SU-DHL-6 (cell line): ENCODE measurements at regions not wholly inside any gene's neighbourhood (a gene's known extent, or its start where the extent isn't known, plus 50 kb on each side); places are given as distances from the start of the nearest gene placed in this dataset.

Source experiments
- H2AFZ ChIP-seq: fragments of 200-600 bp; sonication (generic); 2 replicates; pipeline ENCODE4 v1.6.1; 2014; ENCODE audit warnings: low read depth, mild to moderate bottlenecking, moderate library complexity, mixed read lengths, antibody characterized with exemption, low read length; ENCODE audit not compliant: severe bottlenecking
- H3F3A ChIP-seq: fragments of 200-600 bp; shearing (Covaris generic); 2 replicates; pipeline ENCODE4 v1.6.0; 2016; ENCODE audit warnings: antibody characterized with exemption, mild to moderate bottlenecking; ENCODE audit not compliant: insufficient read depth
- H3K27ac ChIP-seq: fragments of 200-600 bp; sonication (generic); 2 replicates; pipeline ENCODE4 v1.5.1; 2016; ENCODE audit warnings: low read depth, mild to moderate bottlenecking, low read length, moderate library complexity, mixed read lengths
- H3K27me3 ChIP-seq: fragments of 200-600 bp; sonication (generic), shearing (Covaris generic); 2 replicates; pipeline ENCODE4 v1.6.0; 2014; ENCODE audit warnings: mild to moderate bottlenecking, low read length
- H3K36me3 ChIP-seq: fragments of 200-600 bp; sonication (generic); 2 replicates; pipeline ENCODE4 v1.6.1; 2014; ENCODE audit warnings: mild to moderate bottlenecking, low read length, mixed read lengths
- H3K4me2 ChIP-seq: fragments of 300-600, 200-600 bp; shearing (Covaris generic), sonication (generic); 2 replicates; pipeline ENCODE4 v1.6.0; 2014; ENCODE audit warnings: low read length, low read depth, mild to moderate bottlenecking; ENCODE audit not compliant: poor library complexity, severe bottlenecking
- H3K4me3 ChIP-seq: fragments of 200-600 bp; sonication (generic); 2 replicates; pipeline ENCODE4 v1.5.1; 2014; ENCODE audit warnings: antibody characterized with exemption, low read length, mild to moderate bottlenecking, mixed read lengths; ENCODE audit not compliant: insufficient read depth, poor library complexity, severe bottlenecking
- H3K79me2 ChIP-seq: fragments of 200-600 bp; sonication (generic); 2 replicates; pipeline ENCODE4 v1.6.1; 2014; ENCODE audit warnings: mild to moderate bottlenecking, low read length, moderate library complexity; ENCODE audit not compliant: insufficient read depth
- H3K9ac ChIP-seq: fragments of 200-600 bp; sonication (generic); 2 replicates; pipeline ENCODE4 v1.7.0; 2014; ENCODE audit warnings: mild to moderate bottlenecking, low read length
- H3K9me2 ChIP-seq: fragments of 200-600 bp; sonication (generic); replicated peaks from 2 replicates; pipeline ENCODE4 v1.6.1; 2014; ENCODE audit warnings: low read length; ENCODE audit not compliant: insufficient read depth
- H3K9me3 ChIP-seq: fragments of 200-600 bp; sonication (generic); 2 replicates; pipeline ENCODE4 v1.6.1; 2014; ENCODE audit warnings: low read length, mixed read lengths; ENCODE audit not compliant: insufficient read depth
- H4K20me1 ChIP-seq: fragments of 200-600 bp; sonication (generic); 2 replicates; pipeline ENCODE4 v1.6.1; 2014; ENCODE audit warnings: low read depth, mild to moderate bottlenecking, antibody characterized with exemption, low read length, moderate library complexity, mixed read lengths
- CTCF ChIP-seq: fragments of 200-600 bp; sonication (generic); IDR thresholded peaks from one replicate; pipeline ENCODE4 v1.5.1; 2017; ENCODE audit warnings: antibody characterized with exemption, mild to moderate bottlenecking, low read length, moderate library complexity; ENCODE audit not compliant: insufficient read depth, poor library complexity, severe bottlenecking
- EZH2phosphoT487 ChIP-seq: fragments of 200-600 bp; sonication (generic), shearing (Covaris generic); conservative IDR thresholded peaks from 2 replicates; pipeline ENCODE4 v1.6.1; 2018; ENCODE audit warnings: mild to moderate bottlenecking, antibody characterized with exemption, low read length, moderate library complexity, mixed read lengths

- TF ChIP-seq EZH2phosphoT487, result no peak
- no peak for TF ChIP-seq CTCF
- Histone ChIP-seq H3K9me2 (no peaks in the 10 kb centered on the region), H3K27ac (no peak overlapping the region), H3K27me3 (no peaks in the 10 kb centered on the region), H3K4me3 (no peak overlapping the region), H2AFZ (no peak overlapping the region), H3F3A (no peaks in the 10 kb centered on the region), H3K9ac (no peak overlapping the region), H3K9me3 (no peaks in the 10 kb centered on the region), H3K79me2 (no peaks in the 10 kb centered on the region), H4K20me1 (no peaks in the 10 kb centered on the region), H3K36me3 (no peaks in the 10 kb centered on the region), H3K4me2 (no peak overlapping the region)
Measured at GRCh38 chr7:113763226-113763625, 155.6 kb downstream of the PPP1R3A start.

GRCh38 chr7:113756250-113756649, 162.6 kb downstream of the PPP1R3A start:
- Histone ChIP-seq H3K27me3 (no peaks in the 10 kb centered on the region), H3K27ac (no peak overlapping the region), H3F3A (no peaks in the 10 kb centered on the region), H3K36me3 (no peaks in the 10 kb centered on the region), H3K79me2 (no peaks in the 10 kb centered on the region), H3K9me2 (no peaks in the 10 kb centered on the region; the same call in 1 of the 2 replicates), H3K4me2 (no peak overlapping the region), H2AFZ (no peak overlapping the region), H3K4me3 (no peak overlapping the region), H3K9ac (no peak overlapping the region), H3K9me3 (no peaks in the 10 kb centered on the region), H4K20me1 (no peaks in the 10 kb centered on the region)
- no peak for TF ChIP-seq EZH2phosphoT487
- no peak for TF ChIP-seq CTCF

- Histone ChIP-seq H4K20me1 (no peaks in the 10 kb centered on the region), H3K4me3 (no peak overlapping the region), H3K36me3 (no peaks in the 10 kb centered on the region), H3K79me2 (no peaks in the 10 kb centered on the region), H3K9me3 (no peaks in the 10 kb centered on the region), H3K27me3 (no peaks in the 10 kb centered on the region), H3K9me2 (no peaks in the 10 kb centered on the region; the same call in 1 of the 2 replicates), H3K27ac (no peak overlapping the region), H2AFZ (no peak overlapping the region), H3K4me2 (no peak overlapping the region), H3F3A (no peaks in the 10 kb centered on the region), H3K9ac (no peak overlapping the region)
- TF ChIP-seq EZH2phosphoT487 (no peak), CTCF (no peak)
Measured at GRCh38 chr7:113752689-113753088, 166.1 kb downstream of the PPP1R3A start.

GRCh38 chr7:113752289-113752688, 166.5 kb downstream of the PPP1R3A start:
- Histone ChIP-seq H3K9ac (no peak overlapping the region), H3K36me3 (no peaks in the 10 kb centered on the region), H3K9me2 (no peaks in the 10 kb centered on the region; the same call in 1 of the 2 replicates), H3K9me3 (no peaks in the 10 kb centered on the region), H3K4me2 (no peak overlapping the region), H2AFZ (no peak overlapping the region), H3K4me3 (no peak overlapping the region), H3K27me3 (no peaks in the 10 kb centered on the region), H4K20me1 (no peaks in the 10 kb centered on the region), H3K79me2 (no peaks in the 10 kb centered on the region), H3F3A (no peaks in the 10 kb centered on the region), H3K27ac (no peak overlapping the region)
- TF ChIP-seq CTCF (no peak), EZH2phosphoT487 (no peak)
